H9 (cell line): ENCODE measurements at regions not wholly inside any gene's neighbourhood (a gene's known extent, or its start where the extent isn't known, plus 50 kb on each side); places are given as distances from the start of the nearest gene placed in this dataset.

Experiments
- DNase-seq: peaks from one replicate; pipeline ENCODE4 v3.0.0-alpha.2; 2017
- H2AFZ ChIP-seq: one replicate; pipeline ENCODE4 v1.6.1; 2013; ENCODE audit warnings: mild to moderate bottlenecking, low read length, control low read depth, moderate library complexity
- H2AK5ac ChIP-seq: 2 replicates; pipeline ENCODE4 v1.6.1; 2013; ENCODE audit warnings: low read length, control low read depth, mixed read lengths; ENCODE audit not compliant: insufficient read length
- H2BK120ac ChIP-seq: one replicate; pipeline ENCODE4 v1.6.1; 2013; ENCODE audit warnings: low read depth, mild to moderate bottlenecking, low read length, control low read depth, inconsistent platforms; ENCODE audit not compliant: poor library complexity, severe bottlenecking
- H2BK12ac ChIP-seq: 2 replicates; pipeline ENCODE4 v1.6.1; 2013; ENCODE audit warnings: low read length, control low read depth, mixed read lengths, low read depth; ENCODE audit not compliant: insufficient read length
- H2BK15ac ChIP-seq: 2 replicates; pipeline ENCODE4 v1.6.1; 2013; ENCODE audit warnings: low read depth, low read length, control low read depth
- H2BK20ac ChIP-seq: one replicate; pipeline ENCODE4 v1.6.1; 2013; ENCODE audit warnings: low read depth, mild to moderate bottlenecking, low read length, control low read depth, inconsistent platforms; ENCODE audit not compliant: poor library complexity, severe bottlenecking
- H2BK5ac ChIP-seq: 2 replicates; pipeline ENCODE4 v1.6.1; 2013; ENCODE audit warnings: low read length, control low read depth, mixed read lengths; ENCODE audit not compliant: insufficient read length
- H3K14ac ChIP-seq: 2 replicates; pipeline ENCODE4 v1.6.1; 2013; ENCODE audit warnings: low read length, control low read depth; ENCODE audit not compliant: insufficient read depth
- H3K18ac ChIP-seq: 2 replicates; pipeline ENCODE4 v1.6.1; 2013; ENCODE audit warnings: low read depth, mild to moderate bottlenecking, mixed read lengths, low read length, control low read depth; ENCODE audit not compliant: insufficient read length
- H3K23ac ChIP-seq: 2 replicates; pipeline ENCODE4 v1.6.1; 2013; ENCODE audit warnings: low read length, control low read depth, mixed read lengths, low read depth; ENCODE audit not compliant: insufficient read length
- H3K23me2 ChIP-seq: 2 replicates; pipeline ENCODE4 v1.6.1; 2013; ENCODE audit warnings: low read depth, mild to moderate bottlenecking, mixed read lengths, low read length, control low read depth; ENCODE audit not compliant: insufficient read length, poor library complexity, severe bottlenecking
- H3K27ac ChIP-seq: 2 replicates; pipeline ENCODE4 v1.5.1; 2013; ENCODE audit warnings: low read length, control low read depth, mixed read lengths, low read depth; ENCODE audit not compliant: insufficient read length
- H3K27me3 ChIP-seq: 2 replicates; pipeline ENCODE4 v1.6.1; 2013; ENCODE audit warnings: low read length, control low read depth, inconsistent platforms; ENCODE audit not compliant: insufficient read depth
- H3K4ac ChIP-seq: 2 replicates; pipeline ENCODE4 v1.6.1; 2013; ENCODE audit warnings: low read depth, mild to moderate bottlenecking, control low read depth, inconsistent platforms, low read length, moderate library complexity
- H3K4me1 ChIP-seq: 2 replicates; pipeline ENCODE4 v1.6.1; 2013; ENCODE audit warnings: low read length, control low read depth, inconsistent platforms; ENCODE audit not compliant: insufficient read depth
- H3K4me2 ChIP-seq: 2 replicates; pipeline ENCODE4 v1.6.1; 2013; ENCODE audit warnings: low read length, control low read depth, mixed read lengths; ENCODE audit not compliant: insufficient read length, insufficient read depth
- H3K56ac ChIP-seq: 2 replicates; pipeline ENCODE4 v1.6.1; 2013; ENCODE audit warnings: low read depth, mild to moderate bottlenecking, mixed read lengths, low read length, control low read depth; ENCODE audit not compliant: insufficient read length
- H3K79me1 ChIP-seq: 2 replicates; pipeline ENCODE4 v1.6.1; 2013; ENCODE audit warnings: low read depth, mild to moderate bottlenecking, moderate library complexity, low read length, control low read depth, inconsistent platforms; ENCODE audit not compliant: insufficient read depth, poor library complexity, severe bottlenecking
- H3K79me2 ChIP-seq: 2 replicates; pipeline ENCODE4 v1.6.1; 2013; ENCODE audit warnings: low read length, control low read depth, inconsistent platforms; ENCODE audit not compliant: insufficient read depth
- H3K9ac ChIP-seq: 2 replicates; pipeline ENCODE4 v1.6.1; 2013; ENCODE audit warnings: low read length, control low read depth, mixed read lengths; ENCODE audit not compliant: insufficient read length; ENCODE audit errors: extremely low read depth
- H3K9me3 ChIP-seq: one replicate; pipeline ENCODE4 v1.6.1; 2013; ENCODE audit warnings: low read depth, low read length, inconsistent platforms; ENCODE audit not compliant: control insufficient read depth
- H3T11ph ChIP-seq: one replicate; pipeline ENCODE4 v1.6.1; 2013; ENCODE audit warnings: mild to moderate bottlenecking, low read length, control low read depth, inconsistent platforms
- H4K20me1 ChIP-seq: one replicate; pipeline ENCODE4 v1.6.1; 2013; ENCODE audit not compliant: control insufficient read depth, insufficient read length, insufficient read depth
- H4K5ac ChIP-seq: 2 replicates; pipeline ENCODE4 v1.6.1; 2013; ENCODE audit warnings: low read depth, mild to moderate bottlenecking, mixed read lengths, low read length, control low read depth; ENCODE audit not compliant: insufficient read length
- H4K8ac ChIP-seq: replicated peaks from 2 replicates; pipeline ENCODE4 v1.6.1; 2013; ENCODE audit warnings: low read length, control low read depth, mixed read lengths, low read depth; ENCODE audit not compliant: insufficient read length
- H4K91ac ChIP-seq: 2 replicates; pipeline ENCODE4 v1.6.1; 2013; ENCODE audit warnings: low read depth, mild to moderate bottlenecking, moderate library complexity, mixed read lengths, low read length, control low read depth; ENCODE audit not compliant: insufficient read length
- H3K27ac Mint-ChIP-seq, 3 experiments: 2 replicates in 2 of 3; 3 replicates in 1 of 3; pipeline ENCODE4 v1.8.0; 2020 to 2021; ENCODE audit warnings: mixed read lengths in 3 of 3, mild to moderate bottlenecking in 1 of 3, moderate library complexity in 1 of 3
- H3K27me3 Mint-ChIP-seq: 2 replicates; pipeline ENCODE4 v1.8.0; 2021; ENCODE audit warnings: low read depth, mild to moderate bottlenecking, moderate library complexity, mixed read lengths
- H3K36me3 Mint-ChIP-seq, 3 experiments: 2 replicates in 2 of 3; 3 replicates in 1 of 3; pipeline ENCODE4 v1.8.0; 2020 to 2021; ENCODE audit warnings: low read depth in 3 of 3, mixed read lengths in 3 of 3; ENCODE audit not compliant: insufficient read depth in 1 of 3
- H3K4me1 Mint-ChIP-seq, 2 experiments: 2 replicates each; pipeline ENCODE4 v1.8.0; 2020; ENCODE audit warnings: mixed read lengths in 2 of 2
- H3K4me3 Mint-ChIP-seq, 2 experiments: 2 replicates in 1 of 2; 3 replicates in 1 of 2; pipeline ENCODE4 v1.8.0; 2020 to 2021; ENCODE audit warnings: mild to moderate bottlenecking in 2 of 2, mixed read lengths in 2 of 2, moderate library complexity in 1 of 2
- H3K9me3 Mint-ChIP-seq, 2 experiments: 2 replicates in 1 of 2; 3 replicates in 1 of 2; pipeline ENCODE4 v1.8.0; 2020; ENCODE audit warnings: mild to moderate bottlenecking in 2 of 2, mixed read lengths in 2 of 2, moderate library complexity in 1 of 2
- WGBS: extraction: QIAGEN DNeasy Blood & Tissue Kit; methylation state at CpG from one replicate; pipeline ENCODE4 v1.1.7; 2013; ENCODE audit warnings: missing lambda C conversion rate, low lambda C conversion rate, mixed read lengths; ENCODE audit not compliant: insufficient read length; ENCODE audit errors: extremely low coverage; 5-methylcytosine and 5-hydroxymethylcytosine counted together
- TF ChIP-seq, protein P1 (sequence below): fragments of 200-600 bp; sonication (generic); conservative IDR thresholded peaks from 3 replicates; pipeline ENCODE4 v1.8.0; 2021; ENCODE audit warnings: antibody characterized with exemption, mild to moderate bottlenecking

GRCh38 chr13:91193358-91193757 lies 154.1 kb upstream of the MIR17HG start:
- no peak overlapping the region for H2BK15ac ChIP-seq
- WGBS = no CpG with 5 or more reads among the region's 2 CpGs
- H3K23me2 ChIP-seq = no peaks in the 10 kb centered on the region

More at GRCh38 chr13:91193358-91193757, 154.1 kb upstream of the MIR17HG start:
- Mint-ChIP-seq H3K9me3 (no peaks in the 10 kb centered on the region), H3K36me3 (no peaks in the 10 kb centered on the region), H3K4me1 (no peaks in the 10 kb centered on the region), H3K4me3 (no peak overlapping the region), H3K27ac (no peak overlapping the region), H3K27me3 (no peaks in the 10 kb centered on the region)
- no peak overlapping the region for H3K23ac ChIP-seq
- H3T11ph ChIP-seq = no peak overlapping the region
- no peak overlapping the region for H3K18ac ChIP-seq
- no peak overlapping the region for H4K8ac ChIP-seq
- H2AFZ ChIP-seq = no peak overlapping the region
- no peak overlapping the region for H2BK12ac ChIP-seq
- no peak overlapping the region for H4K5ac ChIP-seq
- no peak overlapping the region for H2AK5ac ChIP-seq
- TF ChIP-seq, protein P1, sequence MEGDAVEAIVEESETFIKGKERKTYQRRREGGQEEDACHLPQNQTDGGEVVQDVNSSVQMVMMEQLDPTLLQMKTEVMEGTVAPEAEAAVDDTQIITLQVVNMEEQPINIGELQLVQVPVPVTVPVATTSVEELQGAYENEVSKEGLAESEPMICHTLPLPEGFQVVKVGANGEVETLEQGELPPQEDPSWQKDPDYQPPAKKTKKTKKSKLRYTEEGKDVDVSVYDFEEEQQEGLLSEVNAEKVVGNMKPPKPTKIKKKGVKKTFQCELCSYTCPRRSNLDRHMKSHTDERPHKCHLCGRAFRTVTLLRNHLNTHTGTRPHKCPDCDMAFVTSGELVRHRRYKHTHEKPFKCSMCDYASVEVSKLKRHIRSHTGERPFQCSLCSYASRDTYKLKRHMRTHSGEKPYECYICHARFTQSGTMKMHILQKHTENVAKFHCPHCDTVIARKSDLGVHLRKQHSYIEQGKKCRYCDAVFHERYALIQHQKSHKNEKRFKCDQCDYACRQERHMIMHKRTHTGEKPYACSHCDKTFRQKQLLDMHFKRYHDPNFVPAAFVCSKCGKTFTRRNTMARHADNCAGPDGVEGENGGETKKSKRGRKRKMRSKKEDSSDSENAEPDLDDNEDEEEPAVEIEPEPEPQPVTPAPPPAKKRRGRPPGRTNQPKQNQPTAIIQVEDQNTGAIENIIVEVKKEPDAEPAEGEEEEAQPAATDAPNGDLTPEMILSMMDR = no peak
- DNase-seq = no peak
- H2BK20ac ChIP-seq = no peak overlapping the region
- H3K79me2 ChIP-seq = no peaks in the 10 kb centered on the region
- H3K9me3 ChIP-seq = no peaks in the 10 kb centered on the region
- no peaks in the 10 kb centered on the region for H3K79me1 ChIP-seq
- no peaks in the 10 kb centered on the region for H4K20me1 ChIP-seq
- H3K56ac ChIP-seq = no peak overlapping the region
- H3K27me3 ChIP-seq = no peaks in the 10 kb centered on the region
- H3K4me2 ChIP-seq = no peak overlapping the region
- no peak overlapping the region for H4K91ac ChIP-seq
- H2BK120ac ChIP-seq = no peak overlapping the region
- H3K14ac ChIP-seq = no peak overlapping the region
- H3K27ac ChIP-seq = no peak overlapping the region
- no peak overlapping the region for H3K4ac ChIP-seq
- no peaks in the 10 kb centered on the region for H3K4me1 ChIP-seq
- H3K9ac ChIP-seq = no peak overlapping the region
- H2BK5ac ChIP-seq = no peak overlapping the region
